ENCODE measurements at regions not wholly inside any gene's neighbourhood (a gene's known extent, or its start where the extent isn't known, plus 50 kb on each side); places are given as distances from the start of the nearest gene placed in this dataset.

GRCh38 chr5:166188501-166189325, 2102.7 kb upstream of the WWC1 start:
- Histone ChIP-seq H3K36me3 (ENCODE audit: insufficient read depth) (no peaks in the 10 kb centered on the region), H3K4me3 (ENCODE audit: low read depth, low read length) (no peak overlapping the region), H3K27ac (ENCODE audit: low read depth) (no peak overlapping the region), H3K4me1 (ENCODE audit: insufficient read depth) (no peaks in the 10 kb centered on the region)
- DNase-seq (ENCODE audit: extremely low spot score): no peak
- 85% methylated on average over 7 of the region's 7 CpGs for WGBS

GRCh38 chr5:166192696-166193095, 2098.7 kb upstream of the WWC1 start:
- no peak for DNase-seq (ENCODE audit: extremely low spot score)
- no peak overlapping the region for H3K4me3 ChIP-seq (ENCODE audit: low read depth, low read length)
- H3K27ac ChIP-seq (ENCODE audit: low read depth): no peak overlapping the region
- H3K36me3 ChIP-seq (ENCODE audit: insufficient read depth): no peaks in the 10 kb centered on the region
- WGBS: 23% methylated on average over 3 of the region's 3 CpGs
- no peaks in the 10 kb centered on the region for H3K4me1 ChIP-seq (ENCODE audit: insufficient read depth)

- DNase-seq (ENCODE audit: extremely low spot score): no peak
- Histone ChIP-seq H3K4me3 (ENCODE audit: low read depth, low read length) (no peak overlapping the region), H3K27ac (ENCODE audit: low read depth) (no peak overlapping the region), H3K36me3 (ENCODE audit: insufficient read depth) (no peaks in the 10 kb centered on the region), H3K4me1 (ENCODE audit: insufficient read depth) (no peaks in the 10 kb centered on the region)
- whole genome bisulfite sequencing: 94% methylated on average over 3 of the region's 3 CpGs
These were observed 2095.5 kb upstream of the WWC1 start for GRCh38 chr5:166195981-166196380.

GRCh38 chr5:166200532-166200931, 2090.9 kb upstream of the WWC1 start:
- DNase-seq (ENCODE audit: extremely low spot score): no peak
- Histone ChIP-seq H3K4me3 (ENCODE audit: low read depth, low read length) (no peak overlapping the region), H3K36me3 (ENCODE audit: insufficient read depth) (no peaks in the 10 kb centered on the region), H3K4me1 (ENCODE audit: insufficient read depth) (no peaks in the 10 kb centered on the region), H3K27ac (ENCODE audit: low read depth) (no peak overlapping the region)
- 79% methylated on average over 2 of the region's 2 CpGs for WGBS

GRCh38 chr5:166211640-166212039, 2079.8 kb upstream of the WWC1 start:
- H3K27ac ChIP-seq (ENCODE audit: low read depth): no peak overlapping the region
- H3K4me3 ChIP-seq (ENCODE audit: low read depth, low read length): no peak overlapping the region
- DNase-seq (ENCODE audit: extremely low spot score): no peak
- H3K36me3 ChIP-seq (ENCODE audit: insufficient read depth): no peaks in the 10 kb centered on the region
- WGBS: 91% methylated on average over 3 of the region's 3 CpGs
- no peaks in the 10 kb centered on the region for H3K4me1 ChIP-seq (ENCODE audit: insufficient read depth)

GRCh38 chr5:166236327-166236726, 2055.1 kb upstream of the WWC1 start:
- Histone ChIP-seq H3K36me3 (ENCODE audit: insufficient read depth) (no peaks in the 10 kb centered on the region), H3K4me1 (ENCODE audit: insufficient read depth) (no peaks in the 10 kb centered on the region), H3K27ac (ENCODE audit: low read depth) (no peak overlapping the region), H3K4me3 (ENCODE audit: low read depth, low read length) (no peak overlapping the region)
- DNase-seq (ENCODE audit: extremely low spot score): no peak
- WGBS: 86% methylated on average over 1 of the region's 1 CpG

- no peaks in the 10 kb centered on the region for H3K4me1 ChIP-seq (ENCODE audit: insufficient read depth)
- no peak overlapping the region for H3K27ac ChIP-seq (ENCODE audit: low read depth)
- H3K36me3 ChIP-seq (ENCODE audit: insufficient read depth): no peaks in the 10 kb centered on the region
- DNase-seq (ENCODE audit: extremely low spot score): no peak
- H3K4me3 ChIP-seq (ENCODE audit: low read depth, low read length): no peak overlapping the region
- WGBS: 90% methylated on average over 2 of the region's 2 CpGs
These were observed 2050.7 kb upstream of the WWC1 start for GRCh38 chr5:166240705-166241104.

- Histone ChIP-seq H3K4me3 (ENCODE audit: low read depth, low read length) (no peak overlapping the region), H3K27ac (ENCODE audit: low read depth) (no peak overlapping the region), H3K4me1 (ENCODE audit: insufficient read depth) (no peaks in the 10 kb centered on the region), H3K36me3 (ENCODE audit: insufficient read depth) (no peaks in the 10 kb centered on the region)
- no peak for DNase-seq (ENCODE audit: extremely low spot score)
- WGBS: 42% methylated on average over 2 of the region's 2 CpGs
These were observed 2045.9 kb upstream of the WWC1 start for GRCh38 chr5:166245556-166245955.

GRCh38 chr5:166251786-166252185, 2039.7 kb upstream of the WWC1 start:
- DNase-seq (ENCODE audit: extremely low spot score): no peak
- Histone ChIP-seq H3K4me1 (ENCODE audit: insufficient read depth) (no peaks in the 10 kb centered on the region), H3K36me3 (ENCODE audit: insufficient read depth) (no peaks in the 10 kb centered on the region), H3K27ac (ENCODE audit: low read depth) (no peak overlapping the region), H3K4me3 (ENCODE audit: low read depth, low read length) (no peak overlapping the region)
- WGBS: 74% methylated on average over 4 of the region's 4 CpGs

GRCh38 chr5:166257661-166258060, 2033.8 kb upstream of the WWC1 start:
- DNase-seq (ENCODE audit: extremely low spot score): no peak

GRCh38 chr5:166262395-166262794, 2029.0 kb upstream of the WWC1 start:
- DNase-seq (ENCODE audit: extremely low spot score): no peak
- 95% methylated on average over 3 of the region's 3 CpGs for WGBS
- no peak overlapping the region for H3K4me3 ChIP-seq (ENCODE audit: low read depth, low read length)
- no peaks in the 10 kb centered on the region for H3K4me1 ChIP-seq (ENCODE audit: insufficient read depth)
- H3K36me3 ChIP-seq (ENCODE audit: insufficient read depth): no peaks in the 10 kb centered on the region
- H3K27ac ChIP-seq (ENCODE audit: low read depth): no peak overlapping the region

More at GRCh38 chr5:166257661-166258060, 2033.8 kb upstream of the WWC1 start:
- H3K27ac ChIP-seq (ENCODE audit: low read depth): no peak overlapping the region
- 58% methylated on average over 4 of the region's 4 CpGs for WGBS
- H3K4me1 ChIP-seq (ENCODE audit: insufficient read depth): no peaks in the 10 kb centered on the region
- no peak overlapping the region for H3K4me3 ChIP-seq (ENCODE audit: low read depth, low read length)
- no peaks in the 10 kb centered on the region for H3K36me3 ChIP-seq (ENCODE audit: insufficient read depth)

GRCh38 chr5:166267907-166268306, 2023.5 kb upstream of the WWC1 start:
- no peak for DNase-seq (ENCODE audit: extremely low spot score)
- Histone ChIP-seq H3K4me1 (ENCODE audit: insufficient read depth) (no peaks in the 10 kb centered on the region), H3K4me3 (ENCODE audit: low read depth, low read length) (no peak overlapping the region), H3K27ac (ENCODE audit: low read depth) (no peak overlapping the region), H3K36me3 (ENCODE audit: insufficient read depth) (no peaks in the 10 kb centered on the region)
- WGBS: 77% methylated on average over 4 of the region's 4 CpGs

- Histone ChIP-seq H3K4me3 (ENCODE audit: low read depth, low read length) (no peak overlapping the region), H3K4me1 (ENCODE audit: insufficient read depth) (no peaks in the 10 kb centered on the region), H3K27ac (ENCODE audit: low read depth) (no peak overlapping the region), H3K36me3 (ENCODE audit: insufficient read depth) (no peaks in the 10 kb centered on the region)
- no peak for DNase-seq (ENCODE audit: extremely low spot score)
- 83% methylated on average over 2 of the region's 2 CpGs for WGBS
These were observed 2020.7 kb upstream of the WWC1 start for GRCh38 chr5:166270712-166271111.

- Histone ChIP-seq H3K36me3 (ENCODE audit: insufficient read depth) (no peaks in the 10 kb centered on the region), H3K4me3 (ENCODE audit: low read depth, low read length) (no peak overlapping the region), H3K4me1 (ENCODE audit: insufficient read depth) (no peaks in the 10 kb centered on the region), H3K27ac (ENCODE audit: low read depth) (no peak overlapping the region)
- DNase-seq (ENCODE audit: extremely low spot score): no peak
These were observed 2015.4 kb upstream of the WWC1 start for GRCh38 chr5:166276006-166276405.
